ENCODE measurements at regions not wholly inside any gene's neighbourhood (a gene's known extent, or its start where the extent isn't known, plus 50 kb on each side); places are given as distances from the start of the nearest gene placed in this dataset.

DNA sequence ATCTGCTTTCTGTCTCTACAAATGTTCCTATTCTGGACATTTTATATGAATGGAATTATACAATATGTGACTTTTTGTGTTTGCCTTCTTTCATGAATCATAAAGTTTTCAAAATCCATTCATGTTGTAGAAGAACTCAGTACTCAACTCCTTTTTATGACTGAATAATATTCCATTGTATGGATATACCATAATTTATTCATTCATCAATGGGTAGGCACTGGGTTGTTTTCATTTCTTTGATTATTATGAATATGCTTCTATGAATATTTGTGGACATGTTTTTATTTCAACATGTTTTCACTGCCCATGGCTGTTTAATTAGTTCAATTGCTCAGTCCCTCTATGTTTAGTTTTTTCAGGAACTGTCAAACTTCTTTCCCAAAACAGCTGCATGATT, 76.5 kb upstream of the GTSF1L start:
- DNase-seq (ENCODE audit: low read depth) = no peak

DNA sequence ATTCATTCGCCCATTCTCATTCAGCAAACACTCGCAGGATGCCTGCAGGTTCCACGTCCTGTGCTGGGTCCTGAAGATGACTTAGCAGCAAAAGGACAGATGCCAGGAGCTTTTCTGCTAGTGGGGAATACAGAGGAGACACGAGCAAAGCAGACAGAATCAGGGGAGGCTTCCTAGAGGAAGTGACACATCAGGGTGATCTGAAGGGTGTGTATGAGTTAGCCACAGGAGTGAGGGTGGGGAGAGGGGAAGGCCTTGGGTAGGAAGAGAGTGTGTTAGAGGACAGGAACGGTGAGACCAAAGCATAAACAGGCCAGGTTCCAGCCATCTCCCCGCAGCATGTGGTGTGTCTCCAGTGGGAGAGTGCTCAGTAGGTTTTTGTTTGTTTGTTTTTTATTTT, 73.4 kb upstream of the GTSF1L start:
- peak; percentile 20 for DNase-seq (ENCODE audit: low read depth)

- DNase-seq (ENCODE audit: low read depth) = no peak
Observed at GRCh38 chr20:43799741-43800140, 72.9 kb upstream of the GTSF1L start.

DNA sequence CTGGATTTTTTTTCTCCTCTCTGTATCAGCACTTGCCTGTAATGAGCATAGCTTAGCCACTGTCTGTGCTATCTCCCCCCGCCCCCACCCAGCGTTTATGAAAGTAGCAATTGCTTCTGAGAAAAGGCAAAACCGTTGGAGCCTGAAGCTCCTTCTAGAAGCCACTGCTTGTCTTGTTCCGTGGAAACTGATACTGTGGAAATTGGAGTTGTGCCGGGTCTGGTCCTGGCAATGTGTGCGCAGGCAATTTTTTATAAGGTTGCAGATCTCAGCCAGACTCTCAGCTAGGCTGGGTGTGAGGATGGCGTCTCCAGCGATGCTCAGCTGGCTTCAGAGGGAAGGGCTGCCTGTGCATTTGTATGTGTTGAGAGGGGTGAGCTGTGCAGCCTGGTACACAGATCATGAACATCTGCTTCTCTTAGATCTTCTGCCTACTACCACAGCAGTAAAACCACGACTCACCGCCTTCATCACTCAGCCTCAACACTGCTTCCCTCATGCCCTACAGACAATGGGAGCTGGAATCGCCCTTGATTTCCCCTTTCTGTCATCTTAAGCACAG, 72.4 kb upstream of the GTSF1L start:
- DNase-seq (ENCODE audit: low read depth) = no peak

DNA sequence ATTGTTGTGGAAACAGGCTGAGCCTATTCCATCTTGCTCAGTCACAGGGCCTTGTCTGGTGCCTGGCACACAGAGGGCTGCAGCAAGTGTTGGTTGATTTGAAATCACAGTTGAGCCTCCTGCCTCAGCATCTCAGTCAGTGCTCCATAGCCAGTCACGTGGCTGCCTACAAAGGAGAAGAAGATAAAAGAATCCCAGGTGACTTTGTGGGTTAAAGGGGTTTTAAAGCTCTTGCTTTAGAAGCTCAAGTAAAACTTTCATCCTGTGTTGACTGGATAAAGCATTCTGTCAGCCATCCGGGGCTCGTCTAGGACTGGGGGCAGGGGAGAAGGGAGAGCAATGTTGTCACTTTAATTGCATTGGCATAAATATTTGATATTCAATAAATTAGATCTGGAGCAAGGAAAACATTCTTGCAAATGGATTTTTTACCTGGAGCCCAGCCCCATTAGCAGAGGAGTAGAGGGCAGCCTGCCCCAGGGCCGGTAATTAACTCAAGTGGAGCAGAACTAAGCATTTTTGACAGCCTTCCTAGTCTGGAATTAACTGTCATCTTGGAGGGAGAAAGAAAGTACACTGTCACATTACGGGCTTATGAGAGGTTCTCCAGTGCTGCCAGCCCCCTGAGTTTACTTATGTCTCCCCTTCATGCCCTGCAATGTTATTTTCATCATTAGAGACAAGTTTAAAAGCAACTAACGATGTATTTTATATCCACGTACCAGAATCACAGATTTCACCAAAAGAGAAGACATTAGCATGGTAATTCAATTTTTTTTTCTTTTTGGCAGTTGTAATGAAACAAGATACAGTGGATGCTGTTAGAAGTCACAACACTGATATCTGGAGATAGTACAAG, 71.7 kb upstream of the GTSF1L start:
- DNase-seq (ENCODE audit: low read depth) = no peak

GRCh38 chr20:43794326-43794725, 67.5 kb upstream of the GTSF1L start:
- no peak for DNase-seq (ENCODE audit: low read depth)

- no peak for DNase-seq (ENCODE audit: low read depth)
Observed at GRCh38 chr20:43789593-43789992, 62.8 kb upstream of the GTSF1L start.

DNA sequence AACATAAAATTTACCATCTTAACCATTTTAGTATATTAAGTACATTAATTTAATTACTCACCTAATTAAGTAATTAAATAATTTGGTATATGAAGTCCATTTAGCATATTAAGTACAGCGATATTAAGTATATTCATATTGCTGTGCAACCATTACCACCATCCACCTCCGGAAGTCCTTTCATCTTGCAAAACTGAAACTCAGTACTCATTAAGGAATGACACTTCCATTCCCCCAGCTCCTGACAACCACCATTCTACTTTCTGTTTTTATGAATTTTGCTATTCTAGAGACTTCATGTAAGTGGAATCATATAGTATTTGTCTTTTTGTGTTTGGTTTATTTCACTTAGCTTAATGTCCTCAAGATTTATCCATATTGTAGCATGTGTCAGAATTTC, 61.1 kb upstream of the GTSF1L start:
- DNase-seq (ENCODE audit: low read depth) = no peak

GRCh38 chr20:43786885-43787284, 60.1 kb upstream of the GTSF1L start:
- DNase-seq (ENCODE audit: low read depth) = no peak

GRCh38 chr20:43781215-43781614, 54.4 kb upstream of the GTSF1L start:
- no peak for DNase-seq (ENCODE audit: low read depth)

DNA sequence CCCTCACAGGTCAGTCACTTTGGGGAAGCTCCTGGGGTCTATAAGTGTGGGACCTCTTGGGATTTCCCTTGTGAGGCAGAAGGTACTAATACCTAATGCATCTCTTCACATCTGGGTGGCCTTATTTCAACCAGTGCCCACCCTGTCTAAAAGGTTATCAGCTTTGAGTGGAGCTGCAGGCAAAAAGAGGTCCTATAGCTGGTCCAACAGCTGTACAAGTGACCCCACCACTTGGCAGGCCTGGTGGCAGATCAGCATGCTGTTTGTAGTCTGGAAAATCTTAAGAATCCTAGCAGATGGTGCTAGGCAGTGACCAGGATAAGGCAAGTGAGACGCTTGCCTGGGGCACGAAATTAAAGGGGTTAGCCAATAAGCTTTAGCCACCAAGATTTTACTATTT, 51.6 kb upstream of the GTSF1L start:
- no peak for DNase-seq (ENCODE audit: low read depth)

GRCh38 chr20:43776691-43777090, 49.9 kb upstream of the GTSF1L start:
- no peak for DNase-seq (ENCODE audit: low read depth)

All from Daoy (cell line).